ENCODE measurements at regions not wholly inside any gene's neighbourhood (a gene's known extent, or its start where the extent isn't known, plus 50 kb on each side); places are given as distances from the start of the nearest gene placed in this dataset.

DNA sequence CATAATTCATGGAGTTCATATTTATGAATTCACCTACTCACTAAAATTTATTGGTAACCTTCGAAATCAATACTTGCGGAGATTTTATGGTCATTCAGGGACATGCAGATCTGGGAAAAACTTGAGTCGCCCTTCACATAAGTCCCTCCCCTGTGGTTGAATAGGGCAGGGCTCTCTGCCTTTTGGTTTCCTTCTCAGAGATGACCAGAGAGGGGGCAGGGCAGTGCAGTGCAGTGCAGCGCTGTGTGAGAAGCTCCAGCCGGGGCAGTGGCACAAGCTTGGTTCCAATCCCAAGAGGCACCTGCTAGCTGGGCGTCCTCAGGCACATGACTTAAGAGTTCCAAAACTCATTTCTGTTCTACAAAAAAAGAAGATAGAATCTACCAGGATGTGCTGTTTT is 274.4 kb upstream of the RAB6C start:
- no peak for DNase-seq (ENCODE audit: low read depth in 1 of 2, low spot score in 1 of 2)

DNA sequence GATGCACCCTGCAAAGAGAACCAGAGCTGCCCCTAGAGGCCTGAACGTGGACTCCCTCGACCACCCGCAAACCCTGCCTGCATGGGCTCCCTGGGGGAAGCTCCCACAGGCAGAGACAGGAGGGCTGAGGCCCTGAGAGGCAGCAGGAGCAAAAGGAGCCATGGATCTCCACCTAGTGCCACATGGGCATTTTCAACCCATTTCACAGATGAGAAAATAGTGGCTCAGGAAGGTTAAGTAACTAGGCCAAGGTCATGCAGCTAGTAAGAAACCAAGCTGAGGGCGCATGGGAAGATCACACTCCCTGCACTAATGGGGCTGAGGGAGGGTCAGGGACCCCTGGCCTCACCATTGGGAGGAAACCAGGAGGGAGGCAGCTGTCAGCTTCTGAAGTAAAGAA is 271.7 kb upstream of the RAB6C start:
- no peak for DNase-seq (ENCODE audit: low read depth in 1 of 2, low spot score in 1 of 2)

DNA sequence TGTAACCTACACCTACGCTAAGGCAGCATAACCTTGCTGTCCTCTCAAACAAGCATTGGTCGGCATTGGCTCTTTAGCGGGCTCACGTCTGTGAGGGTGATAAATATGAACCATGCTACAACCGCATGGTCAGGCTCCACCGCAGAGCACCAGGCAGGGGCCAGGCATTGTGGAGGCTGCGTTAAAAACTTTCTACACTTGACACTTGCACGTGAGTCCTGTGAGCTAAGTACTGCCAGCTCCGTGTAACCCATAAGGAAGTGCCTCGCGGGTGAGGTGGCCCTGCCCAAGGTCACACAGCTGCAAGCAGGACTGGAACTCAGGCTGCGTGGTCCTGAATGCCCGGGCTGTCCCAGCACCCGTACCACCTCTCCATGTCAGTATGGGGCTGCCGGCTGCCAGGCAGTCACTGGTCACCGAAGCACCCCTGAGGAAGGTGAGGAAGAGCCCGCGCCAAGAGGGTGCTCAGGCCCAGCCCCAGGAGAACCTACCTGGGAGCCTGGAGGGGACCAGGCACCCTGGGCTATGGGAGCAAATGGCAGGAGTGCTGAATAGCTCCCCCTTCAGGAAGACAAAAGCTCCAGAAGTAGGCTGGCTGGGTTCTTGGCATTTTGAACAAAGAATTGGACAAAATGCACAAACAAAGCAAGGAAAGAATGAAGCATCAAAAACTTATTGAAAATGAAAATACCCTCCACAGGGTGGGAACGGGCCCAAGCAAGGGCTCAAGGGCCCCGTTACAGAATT is 271.1 kb upstream of the RAB6C start:
- DNase-seq (ENCODE audit: low read depth in 1 of 2, low spot score in 1 of 2): no peak

DNA sequence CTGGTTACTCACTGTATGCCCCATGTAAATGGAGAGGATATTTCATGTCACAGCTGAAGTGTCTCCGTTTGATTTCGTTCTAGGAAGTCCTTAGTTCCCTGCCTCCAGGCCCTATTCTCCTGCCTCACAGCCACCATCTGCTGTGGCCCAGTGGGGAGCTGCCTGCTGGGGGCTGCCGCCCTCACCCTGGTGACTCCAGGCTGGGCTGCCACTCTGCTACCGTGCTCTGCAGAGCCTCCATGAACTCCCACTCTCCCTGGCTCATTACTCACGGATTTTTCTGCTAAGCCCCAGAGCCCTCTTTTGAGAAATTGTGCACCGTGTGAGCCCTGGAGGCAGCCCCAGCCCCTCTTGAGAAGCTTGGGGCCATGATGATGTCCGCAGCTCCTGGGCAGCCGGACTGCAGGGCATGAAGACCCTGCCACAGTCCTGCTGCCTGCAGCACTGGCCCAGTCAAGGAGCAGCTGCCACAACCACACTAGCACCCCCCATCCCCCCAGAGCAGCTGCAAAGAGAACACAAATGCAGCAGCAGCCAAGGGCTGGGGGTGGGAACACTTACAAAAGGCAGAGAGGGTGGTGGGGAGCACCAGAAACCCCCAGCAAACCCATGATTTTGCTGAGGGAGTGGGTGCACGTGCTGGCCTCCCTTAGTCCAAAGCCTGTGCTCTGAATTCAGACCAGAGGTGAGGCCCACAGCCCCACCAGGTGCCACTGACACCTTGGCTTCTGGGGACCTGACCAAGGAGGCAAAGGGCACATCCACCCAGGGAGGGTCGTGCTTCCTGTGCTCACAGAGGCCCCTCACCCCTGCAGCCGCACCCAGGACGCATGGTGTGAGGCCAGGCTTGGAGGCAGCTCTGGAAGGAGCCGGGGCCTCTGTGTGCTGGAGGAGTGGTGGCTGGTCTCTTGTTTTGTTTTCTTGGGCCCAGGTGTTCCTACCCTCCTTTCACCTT is 270.2 kb upstream of the RAB6C start:
- no peak for DNase-seq (ENCODE audit: low read depth in 1 of 2, low spot score in 1 of 2)

DNA sequence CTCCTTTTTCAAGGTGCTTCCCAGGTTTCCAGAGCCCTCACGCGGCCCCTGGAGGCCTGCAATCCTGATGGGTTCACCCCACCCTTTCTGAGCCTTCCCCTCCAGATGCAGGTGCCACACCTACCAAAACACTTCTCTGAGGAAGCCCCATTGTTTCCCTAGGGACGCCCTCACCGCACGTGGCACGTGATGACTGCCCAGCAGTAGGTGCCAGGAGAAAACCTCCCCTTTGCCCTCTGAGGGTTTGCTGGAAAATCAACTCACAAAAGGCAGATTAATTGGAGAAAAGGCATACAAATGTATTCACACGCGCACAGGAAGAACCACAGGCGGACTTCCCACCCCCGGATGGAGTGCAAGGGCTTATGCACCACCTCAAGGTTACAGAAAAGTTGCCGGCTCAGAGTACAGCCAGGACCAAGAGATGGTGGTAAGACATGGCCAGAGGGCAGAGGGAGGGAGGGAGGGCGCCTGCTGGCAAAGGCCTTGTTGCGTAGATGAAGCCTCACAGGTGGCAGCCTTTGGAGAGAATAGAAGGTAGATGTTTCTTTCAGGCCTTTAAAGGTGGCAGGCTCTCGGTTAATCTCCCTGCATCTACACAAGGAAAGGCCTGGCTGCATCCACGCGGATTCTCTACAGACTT is 269.4 kb upstream of the RAB6C start:
- no peak for DNase-seq (ENCODE audit: low read depth in 1 of 2, low spot score in 1 of 2)

DNA sequence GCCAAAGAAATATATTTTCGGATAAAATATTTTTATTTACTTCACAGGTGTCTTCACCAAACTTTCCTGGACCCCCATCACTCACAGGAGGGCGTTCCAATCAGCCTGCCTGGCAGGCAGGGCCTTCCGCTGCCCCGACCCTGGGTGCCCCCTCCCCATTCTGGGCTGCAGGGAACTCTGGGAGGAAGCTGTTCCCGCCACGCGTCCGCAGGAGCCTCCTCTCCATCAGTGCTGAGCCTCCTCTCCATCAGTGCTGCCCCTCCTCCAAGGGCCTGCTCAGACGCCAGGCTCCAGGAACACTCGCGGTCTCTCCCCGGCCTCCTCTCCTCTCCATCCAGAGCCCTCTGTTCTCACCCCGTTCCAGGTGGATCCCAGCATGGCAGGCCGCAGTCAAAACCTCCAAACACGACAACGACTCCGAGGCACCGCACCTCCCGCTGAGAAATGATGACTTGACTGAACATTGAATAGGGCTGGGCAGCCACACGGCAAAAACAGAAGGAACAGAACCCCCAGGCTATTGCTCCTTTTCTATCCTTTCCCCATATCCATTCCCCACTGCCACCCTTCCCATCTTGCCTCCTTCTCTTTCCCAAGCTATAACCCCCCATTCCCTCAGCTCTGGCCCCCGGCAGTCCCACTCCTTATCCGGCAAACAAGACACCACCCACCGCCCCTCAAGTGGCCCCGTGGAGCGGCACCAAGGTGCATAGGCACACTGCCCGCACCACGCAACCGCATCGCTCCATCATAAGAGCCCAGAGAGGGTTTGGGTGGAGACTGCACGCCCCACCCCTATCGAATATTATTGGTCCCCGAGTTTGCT is 268.6 kb upstream of the RAB6C start:
- DNase-seq (ENCODE audit: low read depth in 1 of 2, low spot score in 1 of 2): no peak

DNA sequence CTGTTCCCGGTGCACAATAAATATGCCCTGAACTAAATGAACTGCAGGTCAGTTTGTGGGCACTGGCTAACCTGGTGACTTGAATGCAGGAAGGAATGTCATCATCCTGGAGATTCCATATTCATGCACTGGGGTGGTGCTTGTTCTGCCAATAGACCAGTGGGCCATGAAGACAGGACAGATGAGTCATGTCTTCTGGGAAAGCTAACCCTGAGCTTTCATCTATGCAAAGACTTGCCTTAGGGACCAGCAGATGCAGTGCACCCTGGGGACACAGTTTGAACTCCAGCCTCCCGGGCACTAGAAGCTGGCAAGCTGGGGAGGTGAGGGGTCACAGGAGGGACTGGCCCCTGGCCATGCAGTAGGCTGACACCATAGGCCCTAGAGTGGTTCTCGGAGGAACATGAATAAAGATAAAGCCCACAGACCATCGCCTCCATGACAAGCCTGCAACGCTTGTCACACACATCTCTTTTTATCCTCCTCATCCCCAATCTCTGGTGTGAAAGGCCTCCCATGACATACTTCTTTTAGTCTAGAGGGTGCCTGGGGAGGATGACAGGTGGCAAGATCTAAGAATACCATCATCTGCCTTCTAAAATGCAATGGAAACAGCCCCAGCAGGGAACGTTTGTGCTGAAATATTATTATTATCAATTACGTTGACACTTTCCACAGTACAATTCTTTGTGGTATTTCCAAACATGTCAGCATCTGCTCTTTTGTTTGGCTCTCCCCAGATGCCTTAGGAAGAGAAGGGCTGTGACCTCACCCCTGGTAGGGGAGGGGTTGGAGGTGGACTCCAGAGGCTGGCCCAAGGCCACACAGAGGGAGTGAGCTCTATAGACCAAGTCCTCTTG is 267.4 kb upstream of the RAB6C start:
- DNase-seq (ENCODE audit: low read depth in 1 of 2, low spot score in 1 of 2): no peak

DNA sequence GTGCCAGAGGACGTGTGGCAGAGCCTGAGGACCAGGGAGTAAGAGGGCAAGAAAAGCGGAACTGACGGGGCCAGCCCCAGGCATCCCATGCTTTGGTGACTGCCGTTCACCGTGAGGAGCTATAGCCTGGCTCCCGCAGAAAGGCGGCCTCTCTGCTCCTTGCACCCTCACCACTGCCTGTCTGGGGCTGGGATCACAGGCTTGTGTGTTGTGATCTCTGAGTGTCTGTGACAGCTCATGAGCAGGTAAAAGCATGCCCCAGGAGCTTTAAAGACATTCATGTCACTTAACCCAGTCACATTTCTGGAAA is 266.8 kb upstream of the RAB6C start:
- DNase-seq (ENCODE audit: low read depth in 1 of 2, low spot score in 1 of 2): no peak

DNA sequence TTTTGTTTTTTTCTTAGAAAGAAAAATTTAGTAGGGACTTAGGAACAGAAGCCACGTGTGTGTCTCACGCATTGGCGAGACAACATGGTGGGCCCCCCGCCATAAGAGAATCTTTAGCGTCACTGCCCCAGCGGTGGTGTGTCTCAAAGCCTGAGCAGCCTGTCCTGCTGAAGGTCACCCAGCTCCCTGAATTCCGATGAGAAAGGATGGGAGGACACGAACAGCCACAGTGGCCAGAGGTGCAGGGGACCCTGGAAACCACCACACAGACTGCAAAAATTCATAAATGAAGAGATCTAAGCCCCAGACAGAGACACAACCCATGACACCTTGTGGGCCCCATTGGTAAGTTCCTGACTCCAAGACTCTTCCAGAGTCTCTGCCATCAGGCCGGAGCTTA is 266.1 kb upstream of the RAB6C start:
- DNase-seq (ENCODE audit: low read depth in 1 of 2, low spot score in 1 of 2): no peak

DNA sequence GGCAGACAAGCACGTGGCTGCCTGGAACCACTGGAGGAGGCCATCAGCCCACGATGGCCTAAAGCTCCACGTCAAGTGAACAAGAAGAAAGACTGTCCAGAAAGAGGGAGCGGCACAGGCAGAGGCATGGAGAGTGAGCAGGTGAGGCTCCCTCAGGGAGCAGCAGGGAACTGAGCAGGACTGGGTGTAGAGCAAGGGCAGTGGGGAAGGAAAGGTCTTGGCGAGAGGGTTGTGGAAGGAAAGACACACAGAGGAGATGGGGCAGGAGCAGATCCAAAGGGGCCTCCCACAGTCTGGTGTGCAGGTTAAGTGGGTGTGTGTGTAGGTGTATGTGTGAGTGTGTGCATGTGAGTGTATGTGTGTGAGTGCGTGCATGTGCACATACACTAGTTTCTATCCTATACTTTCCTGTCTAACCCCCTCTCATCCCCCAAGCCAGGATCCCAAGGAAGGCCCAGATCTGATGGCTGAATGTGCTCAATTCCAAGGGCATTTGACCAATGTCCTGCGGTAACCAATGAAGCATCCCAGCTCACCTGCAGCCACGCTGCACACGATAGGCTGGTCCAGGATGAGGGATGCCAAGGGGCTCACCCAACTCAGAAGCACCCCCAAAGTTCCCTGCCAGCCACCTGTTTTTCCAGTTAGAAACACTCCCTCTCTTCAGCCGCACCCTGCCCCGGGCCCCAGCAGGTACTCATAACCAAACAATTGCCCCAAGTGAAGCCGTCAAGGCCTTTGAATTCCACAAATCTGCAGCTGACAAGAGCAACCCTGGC is 262.5 kb upstream of the RAB6C start:
- no peak for DNase-seq (ENCODE audit: low read depth in 1 of 2, low spot score in 1 of 2)

DNA sequence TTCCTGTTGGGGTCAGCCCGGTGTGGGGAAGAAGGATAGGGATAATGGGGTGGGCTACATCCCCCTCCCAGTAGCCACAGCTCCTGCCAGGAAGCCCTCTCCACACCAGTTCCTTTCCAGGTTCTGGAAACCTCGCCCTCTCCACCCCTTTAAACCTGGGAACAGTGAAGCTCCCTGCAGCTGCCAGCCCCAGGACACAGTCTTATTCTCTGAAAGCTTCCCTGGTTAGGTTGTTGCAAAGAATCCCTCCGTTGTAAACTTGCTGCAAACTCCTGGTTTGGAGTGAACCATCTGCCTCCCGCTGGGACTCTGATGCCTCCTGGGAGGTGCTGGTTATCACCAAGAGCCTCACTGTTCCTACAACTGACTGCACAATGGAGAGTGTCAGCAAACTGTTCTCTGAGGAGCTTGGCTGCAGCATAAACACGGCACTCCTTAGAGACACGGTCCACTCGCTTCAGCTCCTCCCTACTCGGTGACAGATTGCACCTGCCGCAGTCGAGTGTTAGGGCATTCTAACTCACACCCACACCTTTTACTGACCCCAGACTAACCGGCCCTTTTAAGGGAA is 261.8 kb upstream of the RAB6C start:
- no peak for DNase-seq (ENCODE audit: low read depth in 1 of 2, low spot score in 1 of 2)

DNA sequence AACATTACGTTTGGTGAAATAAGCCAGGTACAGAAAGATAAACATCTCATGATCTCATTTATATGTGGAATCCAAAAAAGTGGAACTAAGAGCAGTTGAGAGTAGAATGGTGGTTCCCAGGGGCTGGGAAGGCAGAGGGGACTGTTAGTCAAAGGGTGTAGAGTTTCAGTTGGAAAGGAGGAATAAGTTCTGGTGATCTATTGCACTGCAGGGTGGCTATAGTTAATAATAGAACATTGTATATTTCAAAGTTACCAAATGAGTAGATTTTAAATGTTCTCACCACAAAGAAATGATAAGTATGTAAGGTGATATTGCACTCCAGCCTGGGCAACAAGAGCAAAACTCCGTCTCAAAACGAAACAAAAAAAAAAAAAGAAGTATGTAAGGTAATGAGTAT is 260.1 kb upstream of the RAB6C start:
- no peak for DNase-seq (ENCODE audit: low read depth in 1 of 2, low spot score in 1 of 2)

DNA sequence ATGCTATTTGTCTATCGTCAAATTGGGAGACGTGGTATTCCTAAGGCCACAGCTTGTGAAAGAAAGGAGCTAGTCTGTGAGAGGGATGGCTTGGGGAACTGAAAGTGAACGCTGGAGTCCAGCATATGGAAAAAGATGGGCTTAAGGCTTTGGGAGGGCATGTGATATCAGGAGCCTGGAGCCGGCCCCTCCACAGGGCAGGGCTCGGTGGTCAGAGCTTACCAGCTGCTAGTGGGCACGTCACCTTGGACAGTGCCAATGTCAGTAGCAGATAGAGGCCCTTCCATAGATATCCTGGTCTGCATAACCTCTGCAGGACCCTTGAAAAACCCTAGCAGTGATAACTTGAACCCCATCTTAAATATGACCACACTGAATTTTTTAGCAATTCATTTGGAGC is 259.1 kb upstream of the RAB6C start:
- no peak for DNase-seq (ENCODE audit: low read depth in 1 of 2, low spot score in 1 of 2)

DNA sequence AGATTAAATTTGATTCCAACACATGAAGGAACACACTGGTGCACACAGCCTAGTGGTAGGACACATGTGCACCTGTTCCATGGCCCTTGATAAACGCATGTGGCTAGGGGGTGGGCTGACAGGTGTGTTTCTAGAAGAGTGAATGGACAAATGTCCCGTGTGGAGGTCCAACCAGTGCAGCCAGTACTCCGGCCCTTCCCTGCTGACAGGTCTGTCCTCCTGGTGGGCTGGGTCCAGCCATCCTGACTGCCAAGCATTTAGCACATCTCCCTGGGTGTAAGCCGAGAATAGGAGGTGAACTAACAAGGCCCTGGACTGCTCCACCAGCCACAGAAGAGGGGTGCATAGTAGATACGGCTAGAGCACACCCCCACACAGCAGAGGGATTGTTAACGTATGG is 258.7 kb upstream of the RAB6C start:
- no peak for DNase-seq (ENCODE audit: low read depth in 1 of 2, low spot score in 1 of 2)

DNA sequence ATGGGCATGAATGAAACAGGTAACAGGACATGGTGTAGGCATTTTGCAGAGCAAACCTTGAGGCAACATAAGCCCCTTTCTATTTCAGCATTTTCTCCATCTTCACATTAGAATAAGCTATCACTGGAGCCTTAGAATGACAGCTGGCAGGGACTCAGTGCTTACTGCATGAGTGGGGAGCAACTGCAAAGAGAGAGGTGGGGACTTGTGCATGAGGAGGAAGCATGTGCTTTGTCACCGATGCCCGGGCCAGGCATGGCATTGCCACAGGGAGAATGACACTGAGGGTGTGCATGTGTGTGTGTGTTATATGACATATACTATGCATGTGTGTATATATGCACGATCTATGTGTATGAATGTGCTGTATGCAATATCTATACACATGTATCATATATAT is 258.2 kb upstream of the RAB6C start:
- DNase-seq (ENCODE audit: low read depth in 1 of 2, low spot score in 1 of 2): no peak

DNA sequence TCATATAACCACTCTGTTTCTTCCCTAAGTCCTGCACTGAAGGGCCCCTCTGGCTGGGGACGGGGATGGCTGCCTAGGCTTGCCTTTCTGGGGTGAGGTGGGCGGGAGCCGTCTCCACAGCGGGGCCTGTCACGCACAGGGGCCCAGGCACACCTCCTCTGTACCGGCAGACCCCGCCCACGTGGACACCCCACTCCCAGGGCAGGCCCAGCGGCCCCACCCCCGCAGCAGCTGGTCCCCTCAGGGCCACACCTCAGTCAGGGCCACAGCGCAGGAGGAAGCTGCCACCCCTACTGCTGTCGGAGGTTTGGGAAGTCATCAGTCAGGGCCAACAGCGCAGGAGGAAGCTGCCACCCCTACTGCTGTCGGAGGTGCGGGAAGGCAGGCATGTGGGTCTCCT is 257.6 kb upstream of the RAB6C start:
- DNase-seq (ENCODE audit: low read depth in 1 of 2, low spot score in 1 of 2): no peak

DNA sequence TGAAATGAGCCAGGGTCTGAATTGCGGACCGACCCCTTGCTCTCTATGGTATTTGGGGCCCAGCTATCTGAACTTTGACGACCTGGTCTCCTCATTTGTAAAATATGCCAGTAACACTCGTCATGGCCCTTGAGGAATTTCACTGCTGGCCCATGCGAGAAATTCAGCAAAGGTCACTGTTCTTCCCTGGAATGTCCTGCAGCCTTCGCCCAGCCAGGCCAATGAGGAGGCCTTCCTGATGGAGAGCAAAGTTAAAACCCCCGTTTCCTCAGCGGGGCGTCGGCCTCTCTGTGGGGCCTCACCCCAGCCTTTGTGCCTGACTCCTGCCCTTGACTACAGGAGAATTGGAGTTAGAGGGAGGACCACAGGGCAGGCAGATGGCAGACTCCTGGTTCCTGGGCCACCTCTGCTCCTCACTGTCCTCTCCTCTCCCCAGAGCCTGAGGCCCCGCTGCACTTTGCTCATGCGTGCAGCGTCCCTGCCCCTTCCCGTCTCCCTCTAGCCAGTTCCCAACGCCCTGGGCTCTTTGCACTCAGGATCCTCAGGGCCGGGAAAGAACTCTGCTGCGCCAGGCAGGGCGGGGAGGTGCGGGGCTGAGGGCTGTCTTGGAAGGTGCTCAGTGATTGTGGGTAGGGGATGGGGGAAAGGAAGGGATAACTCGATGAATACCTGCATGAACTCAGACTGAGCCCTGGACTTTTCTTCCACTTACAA is 257.0 kb upstream of the RAB6C start:
- DNase-seq (ENCODE audit: low read depth in 1 of 2, low spot score in 1 of 2): no peak

DNA sequence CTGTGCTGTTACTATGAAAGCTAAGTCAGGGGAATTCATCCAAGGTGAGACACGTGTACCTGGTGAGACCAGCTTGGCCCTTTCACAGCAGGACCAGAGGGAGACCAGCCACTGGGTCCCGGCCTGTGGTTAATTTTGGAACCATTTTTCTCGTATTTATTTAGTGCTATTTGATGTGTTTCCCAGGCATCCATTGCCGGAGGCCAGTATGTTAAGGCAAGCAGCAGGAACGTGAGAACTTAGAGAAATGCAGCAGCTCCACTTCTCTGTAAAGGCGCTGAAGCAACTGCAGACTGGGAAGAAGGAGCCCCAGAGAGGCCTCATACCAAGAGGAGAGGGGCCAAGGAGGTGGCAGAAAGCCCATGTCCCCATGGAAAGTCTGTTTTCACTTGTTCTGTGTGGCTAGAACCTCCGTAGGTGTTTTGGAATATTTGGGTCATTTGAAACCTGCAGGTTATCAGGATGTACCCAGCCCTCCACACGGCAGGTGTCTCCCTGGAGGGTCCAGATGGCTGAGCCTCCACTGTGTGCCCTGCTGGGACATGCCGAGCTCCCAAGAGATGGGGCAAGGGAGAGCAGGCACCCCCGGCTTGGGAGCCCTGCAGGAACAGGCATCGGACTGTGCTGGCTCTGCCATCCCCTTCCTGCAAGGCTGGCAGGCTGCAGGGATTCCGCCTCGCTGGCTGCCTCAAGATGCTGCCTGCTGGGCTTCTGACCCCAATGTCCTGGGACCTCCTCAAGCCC is 256.0 kb upstream of the RAB6C start:
- no peak for DNase-seq (ENCODE audit: low read depth in 1 of 2, low spot score in 1 of 2)
